Ascending aorta (tissue), 2 donors: ENCODE measurements at regions not wholly inside any gene's neighbourhood (a gene's known extent, or its start where the extent isn't known, plus 50 kb on each side); places are given as distances from the start of the nearest gene placed in this dataset.

Experiments used
- DNase-seq, 2 donors: peaks; one replicate each; pipeline ENCODE4 v3.0.0-alpha.2; 2019; ENCODE audit warnings: low spot score in 2 of 2
- H3K27ac ChIP-seq, 2 donors: fragments of 200-600 bp; sonication (generic); one replicate each; pipeline ENCODE4 v1.5.1; 2016 to 2017; ENCODE audit warnings: mild to moderate bottlenecking in 1 of 2
- H3K27me3 ChIP-seq: fragments of 200-600 bp; sonication (generic); one replicate; pipeline ENCODE4 v1.5.1; 2017
- H3K36me3 ChIP-seq, 2 donors: fragments of 200-600 bp; sonication (generic); one replicate each; pipeline ENCODE4 v1.5.1; 2016
- H3K4me1 ChIP-seq, 2 donors: fragments of 200-600 bp; sonication (generic); one replicate each; pipeline ENCODE4 v1.5.1; 2016 to 2017; ENCODE audit warnings: mild to moderate bottlenecking in 1 of 2
- H3K4me3 ChIP-seq, 2 donors: fragments of 200-600 bp; sonication (generic); one replicate each; pipeline ENCODE4 v1.5.1; 2016 to 2017; ENCODE audit warnings: mild to moderate bottlenecking in 1 of 2
- H3K9me3 ChIP-seq, 2 donors: fragments of 200-600 bp; sonication (generic); one replicate each; pipeline ENCODE4 v1.5.1; 2016
- CTCF ChIP-seq, 3 experiments: fragments of 200-600 bp in 2 of 3; fragments of 450-650 bp in 1 of 3; sonication (generic) in 2 of 3; IDR thresholded peaks; one replicate each; pipeline ENCODE4 v1.5.1; 2016 to 2019; ENCODE audit warnings: antibody characterized with exemption in 3 of 3, mild to moderate bottlenecking in 1 of 3, moderate library complexity in 1 of 3
- intact Hi-C: fragments of 100-400 bp; cut with DNase I; formaldehyde crosslinking; loops from one replicate; pipeline ENCODE4 v1.15.1; 2023

DNA sequence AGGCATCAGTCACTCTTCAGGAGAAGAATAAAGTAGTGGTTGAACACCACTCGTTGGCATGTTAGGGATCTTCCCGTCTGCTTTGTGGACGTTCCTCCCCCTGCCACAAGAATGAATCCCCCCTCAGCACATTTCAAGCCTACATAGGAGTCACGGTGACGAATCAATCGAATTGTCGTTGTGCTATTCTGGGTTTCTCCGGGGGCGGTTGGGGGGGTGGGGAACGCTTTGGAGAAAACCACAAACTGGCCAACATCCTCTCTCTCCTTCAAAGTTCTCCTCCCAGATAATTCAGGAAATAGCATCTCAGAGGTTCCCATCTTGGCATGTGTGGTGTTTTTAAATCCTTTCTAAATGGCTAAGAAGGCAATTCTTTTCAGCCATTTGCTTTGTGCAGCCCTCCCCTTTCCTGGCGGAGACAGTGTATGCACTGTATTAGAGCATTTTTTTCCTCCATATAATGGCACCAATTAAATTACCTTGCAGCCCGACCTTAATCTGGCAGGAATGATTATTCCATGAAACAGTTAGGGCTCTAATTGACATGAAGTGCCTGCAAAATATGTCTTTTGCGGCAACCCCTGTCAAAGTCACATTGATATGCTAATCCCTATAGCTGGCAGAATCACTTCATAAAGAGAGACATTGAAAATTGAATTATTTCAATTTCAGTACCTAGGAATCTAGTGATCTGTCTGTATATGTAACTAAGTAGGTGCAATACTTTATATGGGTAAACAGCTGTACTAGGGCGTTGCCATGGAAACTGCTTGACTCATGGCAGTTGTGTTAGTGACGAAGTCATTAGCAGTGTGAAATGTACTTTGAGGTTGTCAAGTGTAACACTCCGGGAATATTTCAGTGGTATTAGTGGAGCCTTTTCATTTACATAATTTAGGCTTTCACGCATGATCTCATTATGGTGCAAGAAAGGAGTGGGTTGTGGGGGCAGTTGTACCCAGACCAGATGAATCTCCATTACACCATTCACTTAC, 323.4 kb upstream of the SLC14A2 start:
- Histone ChIP-seq H3K27me3 (no peaks in the 10 kb centered on the region), H3K9me3 (no peaks in the 10 kb centered on the region), H3K4me1 (no peaks in the 10 kb centered on the region), H3K27ac (no peak overlapping the region), H3K36me3 (no peaks in the 10 kb centered on the region), H3K4me3 (no peak overlapping the region)
- no peak for TF ChIP-seq CTCF (IDR thresholded peaks at IDR 0.05)
- intact Hi-C loops = no loop called here
- DNase-seq = no peak

DNA sequence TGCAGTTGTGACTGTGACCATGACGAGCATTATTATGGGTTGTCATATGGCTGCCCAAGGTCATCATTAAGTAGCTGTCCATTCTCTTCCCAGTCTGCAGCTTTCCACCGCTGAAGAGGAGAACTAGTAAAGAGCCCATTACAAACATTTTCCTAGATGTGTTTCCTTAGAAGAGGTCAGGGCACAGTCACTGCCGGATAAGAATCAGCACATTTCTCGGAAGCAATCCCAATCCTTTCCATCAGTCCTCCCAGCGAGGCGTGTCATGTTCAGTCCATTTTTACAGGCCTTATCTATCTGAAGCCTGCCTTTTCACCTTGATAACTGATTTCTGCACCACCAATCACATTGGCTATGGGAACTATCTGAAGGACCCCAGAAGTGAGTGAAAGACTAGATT, 319.9 kb upstream of the SLC14A2 start:
- no peak for TF ChIP-seq CTCF (IDR thresholded peaks at IDR 0.05)
- Histone ChIP-seq H3K36me3 (no peaks in the 10 kb centered on the region), H3K9me3 (no peaks in the 10 kb centered on the region), H3K4me1 (no peaks in the 10 kb centered on the region), H3K27me3 (no peaks in the 10 kb centered on the region), H3K27ac (no peak overlapping the region), H3K4me3 (no peak overlapping the region)
- intact Hi-C loops = no loop called here
- DNase-seq = no peak

- H3K4me1 ChIP-seq = no peaks in the 10 kb centered on the region
- DNase-seq = no peak
- no peak for TF ChIP-seq CTCF (IDR thresholded peaks at IDR 0.05)
- no peaks in the 10 kb centered on the region for H3K27me3 ChIP-seq
- H3K36me3 ChIP-seq = no peaks in the 10 kb centered on the region
- no peak overlapping the region for H3K4me3 ChIP-seq
- no peaks in the 10 kb centered on the region for H3K9me3 ChIP-seq
- H3K27ac ChIP-seq = no peak overlapping the region
- intact Hi-C loops = no loop called here
Measured at GRCh38 chr18:45298986-45299385, 316.3 kb upstream of the SLC14A2 start.

- no peak overlapping the region for H3K4me3 ChIP-seq
- DNase-seq = no peak
- H3K36me3 ChIP-seq = no peaks in the 10 kb centered on the region
- no peaks in the 10 kb centered on the region for H3K27me3 ChIP-seq
- no peaks in the 10 kb centered on the region for H3K9me3 ChIP-seq
- H3K4me1 ChIP-seq = no peaks in the 10 kb centered on the region
- TF ChIP-seq CTCF (IDR thresholded peaks at IDR 0.05) = no peak
- intact Hi-C loops = no loop called here
- no peak overlapping the region for H3K27ac ChIP-seq
Measured at GRCh38 chr18:45303026-45303425, 312.2 kb upstream of the SLC14A2 start.

DNA sequence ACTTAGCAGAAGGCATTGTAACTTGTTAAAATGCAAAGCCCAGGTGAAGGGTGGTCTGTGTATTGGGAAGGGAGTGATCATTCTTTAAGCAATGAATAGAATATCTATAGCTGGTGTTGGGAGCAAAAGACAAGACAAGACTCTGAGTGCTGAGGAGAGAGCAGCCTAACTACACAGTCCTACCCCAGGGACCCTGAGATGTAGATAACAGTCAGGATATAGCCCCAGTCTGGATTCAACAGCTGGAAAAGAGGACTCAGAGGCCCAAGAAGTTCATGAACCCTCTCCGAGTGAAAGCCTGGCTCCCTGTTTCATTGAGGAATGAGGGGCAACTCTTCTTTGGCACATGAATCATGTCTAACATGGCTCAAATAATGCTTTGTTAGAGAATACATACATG, 310.7 kb upstream of the SLC14A2 start:
- intact Hi-C loops = no loop called here
- H3K27ac ChIP-seq = no peak overlapping the region

More for the DNA sequence above, 310.7 kb upstream of the SLC14A2 start:
- no peak overlapping the region for H3K4me3 ChIP-seq
- DNase-seq = no peak
- no peaks in the 10 kb centered on the region for H3K27me3 ChIP-seq
- H3K9me3 ChIP-seq = no peaks in the 10 kb centered on the region
- no peaks in the 10 kb centered on the region for H3K4me1 ChIP-seq
- no peaks in the 10 kb centered on the region for H3K36me3 ChIP-seq
- no peak for TF ChIP-seq CTCF (IDR thresholded peaks at IDR 0.05)
